ENCODE measurements at regions not wholly inside any gene's neighbourhood (a gene's known extent, or its start where the extent isn't known, plus 50 kb on each side); places are given as distances from the start of the nearest gene placed in this dataset.

- CTCF ChIA-PET, result interaction anchor here (0.5 to 1.3 kb wide), 3 partner anchors 67 to 538 kb away, joined by 3 to 4 read pairs (median 4); no protein-coding TSS in a partner anchor
- H3K27ac ChIP-seq, result no peak overlapping the region
- peak; percentile 61 for DNase-seq (ENCODE audit: low spot score)
- TF ChIP-seq, protein P1, sequence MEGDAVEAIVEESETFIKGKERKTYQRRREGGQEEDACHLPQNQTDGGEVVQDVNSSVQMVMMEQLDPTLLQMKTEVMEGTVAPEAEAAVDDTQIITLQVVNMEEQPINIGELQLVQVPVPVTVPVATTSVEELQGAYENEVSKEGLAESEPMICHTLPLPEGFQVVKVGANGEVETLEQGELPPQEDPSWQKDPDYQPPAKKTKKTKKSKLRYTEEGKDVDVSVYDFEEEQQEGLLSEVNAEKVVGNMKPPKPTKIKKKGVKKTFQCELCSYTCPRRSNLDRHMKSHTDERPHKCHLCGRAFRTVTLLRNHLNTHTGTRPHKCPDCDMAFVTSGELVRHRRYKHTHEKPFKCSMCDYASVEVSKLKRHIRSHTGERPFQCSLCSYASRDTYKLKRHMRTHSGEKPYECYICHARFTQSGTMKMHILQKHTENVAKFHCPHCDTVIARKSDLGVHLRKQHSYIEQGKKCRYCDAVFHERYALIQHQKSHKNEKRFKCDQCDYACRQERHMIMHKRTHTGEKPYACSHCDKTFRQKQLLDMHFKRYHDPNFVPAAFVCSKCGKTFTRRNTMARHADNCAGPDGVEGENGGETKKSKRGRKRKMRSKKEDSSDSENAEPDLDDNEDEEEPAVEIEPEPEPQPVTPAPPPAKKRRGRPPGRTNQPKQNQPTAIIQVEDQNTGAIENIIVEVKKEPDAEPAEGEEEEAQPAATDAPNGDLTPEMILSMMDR (conservative IDR thresholded peaks at IDR 0.05; ENCODE audit: low read depth), result no peak
- POLR2A ChIA-PET (ENCODE audit: low non-redundant PET), result interaction anchor here (0.7 kb wide), 1 partner anchor 100 kb away, joined by 4 read pairs; no protein-coding TSS in a partner anchor
These were observed 55.5 kb upstream of the FST start for GRCh38 chr5:53424686-53425615.

DNA sequence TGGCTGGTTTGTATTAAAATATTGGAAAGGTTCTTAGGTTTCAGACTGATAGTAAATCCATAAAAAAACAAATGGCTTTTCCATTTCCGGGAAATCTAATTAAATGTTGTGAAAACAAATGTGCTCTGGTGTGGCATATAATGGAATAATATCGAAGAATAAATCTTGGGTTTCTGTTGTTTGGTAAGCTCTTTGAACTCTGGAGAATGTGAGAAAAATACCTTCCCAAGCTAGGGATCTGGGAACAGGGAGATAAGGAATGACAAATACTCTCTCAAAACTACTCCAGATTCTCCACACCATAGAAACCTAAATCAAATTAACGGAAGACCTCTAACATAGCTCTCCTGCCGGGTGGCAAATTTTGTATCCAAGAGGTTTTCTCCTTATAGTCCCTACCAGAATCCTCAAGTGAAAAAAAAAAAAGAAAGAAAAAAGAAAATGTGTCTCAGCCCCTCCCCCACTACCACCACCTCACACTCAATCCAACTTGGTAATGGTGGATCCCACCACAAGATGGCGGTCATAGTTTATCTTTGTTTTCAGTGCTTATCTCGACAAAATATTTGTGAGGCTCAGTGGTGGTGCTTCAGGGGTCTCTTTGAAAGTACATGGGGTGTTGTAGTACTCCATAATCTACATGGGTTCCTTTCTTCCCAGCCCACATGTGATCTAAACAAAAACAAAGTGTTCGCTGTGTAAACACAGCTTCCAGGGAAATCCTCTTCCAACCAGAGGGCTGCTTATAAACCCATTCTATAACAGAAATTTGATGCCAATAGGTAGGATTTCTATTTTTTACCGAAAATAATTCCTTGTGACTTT lies 54.5 kb upstream of the FST start:
- POLR2A ChIA-PET (ENCODE audit: low non-redundant PET), result interaction anchor here (0.7 kb wide), 1 partner anchor 101 kb away, joined by 4 read pairs; no protein-coding TSS in a partner anchor
- peak; percentile 34 for DNase-seq (ENCODE audit: low spot score)
- CTCF ChIA-PET, result interaction anchor here (0.5 to 1.1 kb wide), 4 partner anchors 68 to 537 kb away, joined by 3 to 4 read pairs (median 4); no protein-coding TSS in a partner anchor
- TF ChIP-seq, protein P1 (conservative IDR thresholded peaks at IDR 0.05; ENCODE audit: low read depth), result no peak
- H3K27ac ChIP-seq, result no peak overlapping the region

DNA sequence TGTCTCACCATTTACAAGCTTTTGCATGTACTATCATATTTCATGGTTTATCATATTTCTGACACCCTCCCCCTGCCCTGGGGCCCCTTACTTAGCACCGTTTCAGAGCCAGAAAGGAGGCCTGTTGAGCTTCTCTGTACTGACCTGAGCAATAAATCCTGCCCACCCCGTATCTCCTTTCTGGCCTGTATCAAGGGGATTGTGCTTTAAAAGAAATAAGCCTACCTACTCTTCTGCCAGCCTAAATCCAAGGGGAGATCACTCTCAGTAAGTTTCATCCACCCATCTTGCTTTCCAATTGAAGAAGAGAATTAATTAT lies 54.0 kb upstream of the FST start:
- POLR2A ChIA-PET (ENCODE audit: low non-redundant PET), result no interaction called here
- DNase-seq (ENCODE audit: low spot score), result no peak
- H3K27ac ChIP-seq, result no peak overlapping the region
- TF ChIP-seq, protein P1 (conservative IDR thresholded peaks at IDR 0.05; ENCODE audit: low read depth), result no peak
- CTCF ChIA-PET, result interaction anchor here (0.6 to 1.1 kb wide), 3 partner anchors 68 to 258 kb away, joined by 3 to 4 read pairs (median 4); no protein-coding TSS in a partner anchor

DNA sequence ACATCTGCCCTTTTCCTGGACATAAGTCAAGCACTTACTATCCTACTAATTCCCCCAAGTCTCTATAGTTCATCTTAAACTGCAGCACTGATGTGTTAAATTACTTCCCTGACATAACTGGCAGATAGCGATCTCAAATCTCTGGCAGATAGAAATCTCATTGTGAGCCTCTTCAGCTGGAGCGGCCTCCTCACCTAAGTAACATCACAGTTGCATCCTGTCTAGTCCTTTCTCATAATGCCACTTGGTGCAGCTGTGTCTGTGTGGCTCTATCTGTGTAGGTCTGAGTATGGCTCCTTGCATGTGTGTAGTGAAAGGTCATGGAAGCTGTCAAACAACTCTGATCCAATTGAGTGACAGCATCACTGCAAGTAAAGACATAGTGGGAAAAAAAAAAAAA lies 53.6 kb upstream of the FST start:
- H3K27ac ChIP-seq, result no peak overlapping the region
- TF ChIP-seq, protein P1 (conservative IDR thresholded peaks at IDR 0.05; ENCODE audit: low read depth), result no peak
- ChIA-PET POLR2A (ENCODE audit: low non-redundant PET) (no interaction called here), CTCF (interaction anchor here (0.7 kb wide), 1 partner anchor 92 kb away, joined by 3 read pairs; no protein-coding TSS in a partner anchor)
- DNase-seq (ENCODE audit: low spot score), result no peak

DNA sequence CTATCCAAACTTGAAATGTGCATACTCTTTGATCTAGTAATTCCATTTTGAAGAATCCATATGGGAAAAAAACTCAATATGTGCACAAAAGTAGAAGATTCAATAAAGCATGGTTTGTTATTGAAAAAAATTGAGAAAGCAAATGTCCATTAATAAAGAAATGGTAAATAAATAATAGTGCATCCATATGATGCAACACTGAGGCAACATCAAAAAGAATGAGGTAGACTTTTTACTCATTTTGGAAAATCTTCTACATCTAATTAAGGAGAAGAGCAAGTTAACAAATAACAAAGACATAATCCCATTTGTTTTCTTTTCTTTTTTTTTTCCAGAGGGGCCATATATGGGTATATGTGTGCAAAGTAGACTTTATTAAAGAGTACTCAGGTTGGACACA lies 52.5 kb upstream of the FST start:
- ChIA-PET POLR2A (ENCODE audit: low non-redundant PET) (interaction anchor here (0.6 kb wide), 1 partner anchor 53 kb away, joined by 10 read pairs; no protein-coding TSS in a partner anchor), CTCF (interaction anchor here (0.5 to 1.0 kb wide), 2 partner anchors 166 to 258 kb away, joined by 4 read pairs; no protein-coding TSS in a partner anchor)
- no peak for DNase-seq (ENCODE audit: low spot score)
- TF ChIP-seq, protein P1 (conservative IDR thresholded peaks at IDR 0.05; ENCODE audit: low read depth), result no peak
- no peak overlapping the region for H3K27ac ChIP-seq

DNA sequence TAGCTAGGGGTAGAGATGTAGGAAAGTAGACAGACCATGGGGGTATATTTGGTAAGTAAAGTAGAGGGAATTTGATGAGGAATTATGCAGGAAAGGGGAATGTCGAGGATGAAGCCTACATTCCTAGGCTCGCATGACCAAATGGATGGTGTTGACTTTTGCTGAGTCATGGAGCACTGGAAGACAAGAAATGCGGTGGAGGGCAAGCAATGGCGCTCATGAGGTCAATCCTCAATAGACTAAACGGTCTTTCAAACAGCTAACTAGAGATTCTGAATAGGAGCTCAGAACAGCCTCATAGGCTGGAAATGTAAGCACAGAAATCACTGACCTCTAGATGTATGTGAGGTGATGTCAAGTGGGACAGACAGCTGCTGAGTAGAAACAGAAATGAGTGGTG lies 50.7 kb upstream of the FST start:
- CTCF ChIA-PET, result interaction anchor here (1.0 kb wide), 1 partner anchor 259 kb away, joined by 3 read pairs; no protein-coding TSS in a partner anchor
- DNase-seq (ENCODE audit: low spot score), result no peak

More for the DNA sequence above, 50.7 kb upstream of the FST start:
- TF ChIP-seq, protein P1 (conservative IDR thresholded peaks at IDR 0.05; ENCODE audit: low read depth), result no peak
- H3K27ac ChIP-seq, result no peak overlapping the region
- POLR2A ChIA-PET (ENCODE audit: low non-redundant PET), result no interaction called here
